Hepatocyte (in vitro differentiated cells): ENCODE measurements at regions not wholly inside any gene's neighbourhood (a gene's known extent, or its start where the extent isn't known, plus 50 kb on each side); places are given as distances from the start of the nearest gene placed in this dataset.

Experiments used
- DNase-seq: peaks from one replicate; pipeline ENCODE4 v3.0.0-alpha.2; 2016; ENCODE audit warnings: low spot score
- H2AFZ ChIP-seq: fragments of 200-600 bp; sonication (generic); 2 replicates; pipeline ENCODE4 v1.6.0; 2016; ENCODE audit warnings: antibody characterized with exemption, mild to moderate bottlenecking
- H3K27ac ChIP-seq: fragments of 200-600 bp; sonication (generic); 2 replicates; pipeline ENCODE4 v1.5.1; 2016; ENCODE audit warnings: mild to moderate bottlenecking
- H3K27me3 ChIP-seq: fragments of 200-600 bp; sonication (generic); 2 replicates; pipeline ENCODE4 v1.6.1; 2016
- H3K36me3 ChIP-seq: fragments of 200-600 bp; sonication (generic); replicated peaks from 2 replicates; pipeline ENCODE4 v1.5.1; 2016; ENCODE audit warnings: low read depth; ENCODE audit not compliant: insufficient read depth
- H3K4me1 ChIP-seq: fragments of 200-600 bp; sonication (generic); 2 replicates; pipeline ENCODE4 v1.5.1; 2016; ENCODE audit warnings: mild to moderate bottlenecking, moderate library complexity; ENCODE audit not compliant: insufficient read depth
- H3K4me2 ChIP-seq: fragments of 200-600 bp; sonication (generic); 2 replicates; pipeline ENCODE4 v1.6.0; 2016
- H3K4me3 ChIP-seq: fragments of 200-600 bp; sonication (generic); 2 replicates; pipeline ENCODE4 v1.5.1; 2016; ENCODE audit warnings: mild to moderate bottlenecking
- H3K79me2 ChIP-seq: fragments of 200-600 bp; sonication (generic); 2 replicates; pipeline ENCODE4 v1.6.0; 2017; ENCODE audit warnings: mild to moderate bottlenecking
- H3K9me2 ChIP-seq: fragments of 200-600 bp; sonication (generic); replicated peaks from 2 replicates; pipeline ENCODE4 v1.6.0; 2017; ENCODE audit warnings: mild to moderate bottlenecking; ENCODE audit not compliant: insufficient read depth
- H3K9me3 ChIP-seq: fragments of 200-600 bp; sonication (generic); 2 replicates; pipeline ENCODE4 v1.5.1; 2016; ENCODE audit warnings: low read depth, mild to moderate bottlenecking
- H4K20me1 ChIP-seq: fragments of 200-600 bp; sonication (generic); 2 replicates; pipeline ENCODE4 v1.6.0; 2016; ENCODE audit warnings: mild to moderate bottlenecking; ENCODE audit not compliant: insufficient read depth, poor library complexity, severe bottlenecking
- CTCF ChIP-seq: fragments of 200-600 bp; sonication (generic); IDR thresholded peaks from 2 replicates; pipeline ENCODE4 v1.5.1; 2016; ENCODE audit warnings: antibody characterized with exemption, mild to moderate bottlenecking; ENCODE audit not compliant: poor library complexity
- EZH2 ChIP-seq: fragments of 200-600 bp; sonication (generic); IDR thresholded peaks from 2 replicates; pipeline ENCODE4 v1.6.1; 2016; ENCODE audit warnings: antibody characterized with exemption, mild to moderate bottlenecking, borderline replicate concordance
- EZH2phosphoT487 ChIP-seq: fragments of 200-600 bp; sonication (generic); IDR thresholded peaks from one replicate; pipeline ENCODE4 v1.6.1; 2018; ENCODE audit warnings: antibody characterized with exemption, mild to moderate bottlenecking, low read depth, moderate library complexity; ENCODE audit not compliant: unreplicated experiment, severe bottlenecking
- WGBS: methylation state at CpG from one replicate; pipeline ENCODE4 v1.1.6; 2016; ENCODE audit warnings: low lambda C conversion rate; ENCODE audit errors: missing lambda C conversion rate; 5-methylcytosine and 5-hydroxymethylcytosine counted together

GRCh38 chr6:78397499-78397898, 469.9 kb upstream of the IRAK1BP1 start:
- Histone ChIP-seq H3K9me3 (no peaks in the 10 kb centered on the region), H3K27ac (no peak overlapping the region), H2AFZ (no peak overlapping the region), H3K79me2 (no peaks in the 10 kb centered on the region), H3K9me2 (no peaks in the 10 kb centered on the region), H3K36me3 (no peaks in the 10 kb centered on the region), H4K20me1 (no peaks in the 10 kb centered on the region), H3K4me3 (no peak overlapping the region), H3K4me1 (no peaks in the 10 kb centered on the region), H3K27me3 (no peaks in the 10 kb centered on the region), H3K4me2 (no peak overlapping the region)
- 59% methylated on average over 3 of the region's 3 CpGs for WGBS
- TF ChIP-seq EZH2 = no peak
- no peak for TF ChIP-seq EZH2phosphoT487
- TF ChIP-seq CTCF = no peak
- DNase-seq = no peak

GRCh38 chr6:78398292-78398691, 469.1 kb upstream of the IRAK1BP1 start:
- Histone ChIP-seq H3K79me2 (no peaks in the 10 kb centered on the region), H3K4me3 (no peak overlapping the region), H3K9me3 (no peaks in the 10 kb centered on the region), H4K20me1 (no peaks in the 10 kb centered on the region), H3K27ac (no peak overlapping the region), H3K4me2 (no peak overlapping the region), H2AFZ (no peak overlapping the region), H3K9me2 (no peaks in the 10 kb centered on the region), H3K4me1 (no peaks in the 10 kb centered on the region), H3K27me3 (no peaks in the 10 kb centered on the region), H3K36me3 (no peaks in the 10 kb centered on the region)
- 46% methylated on average over 2 of the region's 2 CpGs for WGBS
- DNase-seq = no peak
- TF ChIP-seq EZH2 (no peak), CTCF (no peak), EZH2phosphoT487 (no peak)

GRCh38 chr6:78400076-78400475, 467.3 kb upstream of the IRAK1BP1 start:
- no peak overlapping the region for H3K4me3 ChIP-seq
- no peak overlapping the region for H2AFZ ChIP-seq
- H3K4me2 ChIP-seq = no peak overlapping the region
- no peaks in the 10 kb centered on the region for H3K4me1 ChIP-seq
- TF ChIP-seq EZH2phosphoT487 (no peak), EZH2 (no peak), CTCF (no peak)
- H3K79me2 ChIP-seq = no peaks in the 10 kb centered on the region
- no peaks in the 10 kb centered on the region for H3K27me3 ChIP-seq
- H4K20me1 ChIP-seq = no peaks in the 10 kb centered on the region
- no peaks in the 10 kb centered on the region for H3K36me3 ChIP-seq
- H3K27ac ChIP-seq = no peak overlapping the region
- H3K9me3 ChIP-seq = no peaks in the 10 kb centered on the region
- 82% methylated on average over 3 of the region's 3 CpGs for WGBS
- H3K9me2 ChIP-seq = no peaks in the 10 kb centered on the region
- DNase-seq = no peak

- Histone ChIP-seq H3K4me1 (no peaks in the 10 kb centered on the region), H3K79me2 (no peaks in the 10 kb centered on the region), H3K9me3 (no peaks in the 10 kb centered on the region), H4K20me1 (no peaks in the 10 kb centered on the region), H2AFZ (no peak overlapping the region), H3K27me3 (no peaks in the 10 kb centered on the region), H3K4me3 (no peak overlapping the region), H3K27ac (no peak overlapping the region), H3K4me2 (no peak overlapping the region), H3K36me3 (no peaks in the 10 kb centered on the region), H3K9me2 (no peaks in the 10 kb centered on the region)
- no peak for DNase-seq
- WGBS = 97% methylated on average over 1 of the region's 1 CpG
- TF ChIP-seq CTCF (no peak), EZH2phosphoT487 (no peak), EZH2 (no peak)
These were observed 440.0 kb upstream of the IRAK1BP1 start for GRCh38 chr6:78427386-78427785.
